DND-41 (cell line): ENCODE measurements at regions not wholly inside any gene's neighbourhood (a gene's known extent, or its start where the extent isn't known, plus 50 kb on each side); places are given as distances from the start of the nearest gene placed in this dataset.
A peak's percentile ranks its signal among the peaks of the same experiment; 100 is the strongest.

ENCODE experiments used
- ATAC-seq: fragments of 200-7000 bp; cut with Tn5 transposase; 3 replicates; pipeline ENCODE4 v1.9.1; 2021; ENCODE audit warnings: low read depth; ENCODE audit not compliant: insufficient read depth
- DNase-seq: peaks from one replicate; pipeline ENCODE4 v3.0.0-alpha.2; 2020
- H2AFZ ChIP-seq: 2 replicates; pipeline ENCODE4 v1.6.0; 2012; ENCODE audit warnings: low read depth, low read length
- H3K27ac ChIP-seq: 2 replicates; pipeline ENCODE4 v1.5.1; 2012; ENCODE audit warnings: low read length, inconsistent platforms
- H3K27me3 ChIP-seq: fragments of 200-600 bp; sonication (generic); 2 replicates; pipeline ENCODE4 v1.6.0; 2012; ENCODE audit warnings: low read length, mild to moderate bottlenecking, inconsistent platforms; ENCODE audit not compliant: insufficient read depth, poor library complexity
- H3K36me3 ChIP-seq: 2 replicates; pipeline ENCODE4 v1.5.1; 2012; ENCODE audit warnings: low read length, inconsistent platforms; ENCODE audit not compliant: insufficient read depth
- H3K4me1 ChIP-seq: 2 replicates; pipeline ENCODE4 v1.5.1; 2012; ENCODE audit warnings: mild to moderate bottlenecking, low read length; ENCODE audit not compliant: insufficient read depth
- H3K4me2 ChIP-seq: 2 replicates; pipeline ENCODE4 v1.6.0; 2012; ENCODE audit warnings: mild to moderate bottlenecking, moderate library complexity, low read length, inconsistent platforms; ENCODE audit not compliant: insufficient read depth
- H3K4me3 ChIP-seq, 2 experiments: fragments of 200-600 bp in 1 of 2; shearing (Covaris generic) in 1 of 2; 2 replicates each; pipeline ENCODE4 v1.5.1; 2012 to 2016; ENCODE audit warnings: inconsistent platforms in 2 of 2, low read length in 2 of 2, mild to moderate bottlenecking in 2 of 2, low read depth in 1 of 2, moderate library complexity in 1 of 2
- H3K79me2 ChIP-seq: 2 replicates; pipeline ENCODE4 v1.6.0; 2012; ENCODE audit warnings: low read length, inconsistent platforms; ENCODE audit not compliant: insufficient read depth
- H3K9ac ChIP-seq: 2 replicates; pipeline ENCODE4 v1.6.0; 2012; ENCODE audit warnings: low read depth, mild to moderate bottlenecking, inconsistent platforms, low read length, moderate library complexity
- H3K9me3 ChIP-seq: 2 replicates; pipeline ENCODE4 v1.5.1; 2012; ENCODE audit warnings: low read length, moderate library complexity, mild to moderate bottlenecking, inconsistent platforms; ENCODE audit not compliant: insufficient read depth, severe bottlenecking
- H4K20me1 ChIP-seq: 2 replicates; pipeline ENCODE4 v1.6.0; 2012; ENCODE audit warnings: low read length; ENCODE audit not compliant: insufficient read depth
- CTCF ChIP-seq: IDR thresholded peaks from 2 replicates; pipeline ENCODE4 v1.5.1; 2012; ENCODE audit warnings: borderline replicate concordance, low read length, moderate library complexity, mild to moderate bottlenecking; ENCODE audit not compliant: poor library complexity, severe bottlenecking; ENCODE audit errors: extremely low read depth
- EZH2 ChIP-seq: IDR thresholded peaks from 3 replicates; pipeline ENCODE4 v1.6.1; 2012; ENCODE audit warnings: borderline replicate concordance, low read depth, mild to moderate bottlenecking, moderate library complexity, low read length, inconsistent platforms; ENCODE audit not compliant: severe bottlenecking

- H3K79me2 ChIP-seq, result no peaks in the 10 kb centered on the region
- DNase-seq, result no peak
Measured at GRCh38 chr1:184810735-184811343, 56.2 kb upstream of the EDEM3 start.

GRCh38 chr1:184806296-184806721 lies 51.7 kb upstream of the EDEM3 start:
- Histone ChIP-seq H4K20me1 (no peaks in the 10 kb centered on the region), H3K4me1 (no peaks in the 10 kb centered on the region), H2AFZ (no peak overlapping the region), H3K36me3 (no peaks in the 10 kb centered on the region), H3K27ac (no peak overlapping the region), H3K27me3 (no peaks in the 10 kb centered on the region), H3K4me3 (no peak overlapping the region), H3K9me3 (no peaks in the 10 kb centered on the region), H3K4me2 (no peak overlapping the region), H3K79me2 (no peaks in the 10 kb centered on the region), H3K9ac (no peak overlapping the region)
- DNase-seq (no peak), ATAC-seq (no peak)
- no peak for TF ChIP-seq EZH2
- TF ChIP-seq CTCF, result no peak

More at GRCh38 chr1:184810735-184811343, 56.2 kb upstream of the EDEM3 start:
- Histone ChIP-seq H3K27ac (no peak overlapping the region), H3K27me3 (no peaks in the 10 kb centered on the region), H3K4me3 (no peak overlapping the region), H2AFZ (no peak overlapping the region), H3K4me2 (no peak overlapping the region), H3K4me1 (no peaks in the 10 kb centered on the region), H3K9me3 (peaks cover 9% of the 10 kb centered on the region), H3K36me3 (no peaks in the 10 kb centered on the region), H3K9ac (no peak overlapping the region), H4K20me1 (no peaks in the 10 kb centered on the region)
- TF ChIP-seq EZH2 (no peak), CTCF (no peak)
- no peak for ATAC-seq

- H3K79me2 ChIP-seq, result no peaks in the 10 kb centered on the region
- no peaks in the 10 kb centered on the region for H3K9me3 ChIP-seq
- H3K4me1 ChIP-seq, result no peaks in the 10 kb centered on the region
- ATAC-seq, result peak; percentile 99
- TF ChIP-seq EZH2 (no peak), CTCF (peak; percentile 96)
- H3K27me3 ChIP-seq, result no peaks in the 10 kb centered on the region
- no peak overlapping the region for H3K4me3 ChIP-seq
- peak; percentile 76 for DNase-seq
- no peaks in the 10 kb centered on the region for H4K20me1 ChIP-seq
- H2AFZ ChIP-seq, result no peak overlapping the region
- H3K9ac ChIP-seq, result no peak overlapping the region
- no peak overlapping the region for H3K27ac ChIP-seq
- no peaks in the 10 kb centered on the region for H3K36me3 ChIP-seq
- H3K4me2 ChIP-seq, result no peak overlapping the region
Measured at GRCh38 chr1:184805667-184806295, 51.1 kb upstream of the EDEM3 start.
